DND-41 (cell line): ENCODE measurements at regions not wholly inside any gene's neighbourhood (a gene's known extent, or its start where the extent isn't known, plus 50 kb on each side); places are given as distances from the start of the nearest gene placed in this dataset.

Experiments
- ATAC-seq: fragments of 200-7000 bp; cut with Tn5 transposase; 3 replicates; pipeline ENCODE4 v1.9.1; 2021; ENCODE audit warnings: low read depth; ENCODE audit not compliant: insufficient read depth
- DNase-seq: peaks from one replicate; pipeline ENCODE4 v3.0.0-alpha.2; 2020
- H2AFZ ChIP-seq: 2 replicates; pipeline ENCODE4 v1.6.0; 2012; ENCODE audit warnings: low read depth, low read length
- H3K27ac ChIP-seq: 2 replicates; pipeline ENCODE4 v1.5.1; 2012; ENCODE audit warnings: low read length, inconsistent platforms
- H3K27me3 ChIP-seq: fragments of 200-600 bp; sonication (generic); 2 replicates; pipeline ENCODE4 v1.6.0; 2012; ENCODE audit warnings: low read length, mild to moderate bottlenecking, inconsistent platforms; ENCODE audit not compliant: insufficient read depth, poor library complexity
- H3K36me3 ChIP-seq: 2 replicates; pipeline ENCODE4 v1.5.1; 2012; ENCODE audit warnings: low read length, inconsistent platforms; ENCODE audit not compliant: insufficient read depth
- H3K4me1 ChIP-seq: 2 replicates; pipeline ENCODE4 v1.5.1; 2012; ENCODE audit warnings: mild to moderate bottlenecking, low read length; ENCODE audit not compliant: insufficient read depth
- H3K4me2 ChIP-seq: 2 replicates; pipeline ENCODE4 v1.6.0; 2012; ENCODE audit warnings: mild to moderate bottlenecking, moderate library complexity, low read length, inconsistent platforms; ENCODE audit not compliant: insufficient read depth
- H3K4me3 ChIP-seq, 2 experiments: fragments of 200-600 bp in 1 of 2; shearing (Covaris generic) in 1 of 2; 2 replicates each; pipeline ENCODE4 v1.5.1; 2012 to 2016; ENCODE audit warnings: inconsistent platforms in 2 of 2, low read length in 2 of 2, mild to moderate bottlenecking in 2 of 2, low read depth in 1 of 2, moderate library complexity in 1 of 2
- H3K79me2 ChIP-seq: 2 replicates; pipeline ENCODE4 v1.6.0; 2012; ENCODE audit warnings: low read length, inconsistent platforms; ENCODE audit not compliant: insufficient read depth
- H3K9ac ChIP-seq: 2 replicates; pipeline ENCODE4 v1.6.0; 2012; ENCODE audit warnings: low read depth, mild to moderate bottlenecking, inconsistent platforms, low read length, moderate library complexity
- H3K9me3 ChIP-seq: 2 replicates; pipeline ENCODE4 v1.5.1; 2012; ENCODE audit warnings: low read length, moderate library complexity, mild to moderate bottlenecking, inconsistent platforms; ENCODE audit not compliant: insufficient read depth, severe bottlenecking
- H4K20me1 ChIP-seq: 2 replicates; pipeline ENCODE4 v1.6.0; 2012; ENCODE audit warnings: low read length; ENCODE audit not compliant: insufficient read depth
- EZH2 ChIP-seq: IDR thresholded peaks from 3 replicates; pipeline ENCODE4 v1.6.1; 2012; ENCODE audit warnings: borderline replicate concordance, low read depth, mild to moderate bottlenecking, moderate library complexity, low read length, inconsistent platforms; ENCODE audit not compliant: severe bottlenecking
- TF ChIP-seq, protein P1 (sequence below): IDR thresholded peaks from 2 replicates; pipeline ENCODE4 v1.5.1; 2012; ENCODE audit warnings: borderline replicate concordance, low read length, moderate library complexity, mild to moderate bottlenecking; ENCODE audit not compliant: poor library complexity, severe bottlenecking; ENCODE audit errors: extremely low read depth

DNA sequence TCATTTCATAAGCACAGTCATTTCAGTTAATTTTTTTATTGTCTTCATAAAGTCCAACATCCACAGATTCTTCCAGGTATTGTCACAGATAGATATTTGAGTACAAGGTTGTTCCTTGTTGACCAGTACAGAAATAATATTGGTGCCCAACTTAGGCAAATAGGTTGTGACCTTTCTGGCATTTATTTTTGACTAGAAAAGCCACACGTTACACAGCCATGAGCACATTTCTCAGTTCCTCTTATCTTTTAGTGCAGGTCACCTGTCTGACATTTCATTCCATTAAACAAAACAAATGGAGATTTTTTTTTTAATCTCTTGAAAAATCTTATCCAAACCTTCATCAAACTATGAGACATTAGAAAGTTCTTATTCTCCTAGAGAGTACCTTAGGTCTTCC lies 428.8 kb downstream of the ZNF521 start:
- ATAC-seq = no peak
- DNase-seq = no peak
- Histone ChIP-seq H3K36me3 (no peaks in the 10 kb centered on the region), H3K4me2 (no peak overlapping the region), H3K27me3 (no peaks in the 10 kb centered on the region), H4K20me1 (no peaks in the 10 kb centered on the region), H3K79me2 (no peaks in the 10 kb centered on the region), H3K4me3 (no peak overlapping the region), H2AFZ (no peak overlapping the region), H3K27ac (no peak overlapping the region), H3K9me3 (no peaks in the 10 kb centered on the region), H3K9ac (no peak overlapping the region), H3K4me1 (no peaks in the 10 kb centered on the region)
- no peak for TF ChIP-seq EZH2
- TF ChIP-seq, protein P1, sequence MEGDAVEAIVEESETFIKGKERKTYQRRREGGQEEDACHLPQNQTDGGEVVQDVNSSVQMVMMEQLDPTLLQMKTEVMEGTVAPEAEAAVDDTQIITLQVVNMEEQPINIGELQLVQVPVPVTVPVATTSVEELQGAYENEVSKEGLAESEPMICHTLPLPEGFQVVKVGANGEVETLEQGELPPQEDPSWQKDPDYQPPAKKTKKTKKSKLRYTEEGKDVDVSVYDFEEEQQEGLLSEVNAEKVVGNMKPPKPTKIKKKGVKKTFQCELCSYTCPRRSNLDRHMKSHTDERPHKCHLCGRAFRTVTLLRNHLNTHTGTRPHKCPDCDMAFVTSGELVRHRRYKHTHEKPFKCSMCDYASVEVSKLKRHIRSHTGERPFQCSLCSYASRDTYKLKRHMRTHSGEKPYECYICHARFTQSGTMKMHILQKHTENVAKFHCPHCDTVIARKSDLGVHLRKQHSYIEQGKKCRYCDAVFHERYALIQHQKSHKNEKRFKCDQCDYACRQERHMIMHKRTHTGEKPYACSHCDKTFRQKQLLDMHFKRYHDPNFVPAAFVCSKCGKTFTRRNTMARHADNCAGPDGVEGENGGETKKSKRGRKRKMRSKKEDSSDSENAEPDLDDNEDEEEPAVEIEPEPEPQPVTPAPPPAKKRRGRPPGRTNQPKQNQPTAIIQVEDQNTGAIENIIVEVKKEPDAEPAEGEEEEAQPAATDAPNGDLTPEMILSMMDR = no peak

GRCh38 chr18:24924066-24924716 lies 427.8 kb downstream of the ZNF521 start:
- H3K36me3 ChIP-seq = no peaks in the 10 kb centered on the region
- H3K27ac ChIP-seq = no peak overlapping the region
- H3K4me3 ChIP-seq = no peak overlapping the region
- H3K4me2 ChIP-seq = no peak overlapping the region
- TF ChIP-seq, protein P1 = no peak
- no peak for TF ChIP-seq EZH2
- H3K9me3 ChIP-seq = no peaks in the 10 kb centered on the region
- H3K27me3 ChIP-seq = no peaks in the 10 kb centered on the region
- ATAC-seq (no peak), DNase-seq (no peak)
- no peaks in the 10 kb centered on the region for H3K4me1 ChIP-seq
- no peak overlapping the region for H3K9ac ChIP-seq
- no peak overlapping the region for H2AFZ ChIP-seq
- no peaks in the 10 kb centered on the region for H3K79me2 ChIP-seq
- H4K20me1 ChIP-seq = no peaks in the 10 kb centered on the region

DNA sequence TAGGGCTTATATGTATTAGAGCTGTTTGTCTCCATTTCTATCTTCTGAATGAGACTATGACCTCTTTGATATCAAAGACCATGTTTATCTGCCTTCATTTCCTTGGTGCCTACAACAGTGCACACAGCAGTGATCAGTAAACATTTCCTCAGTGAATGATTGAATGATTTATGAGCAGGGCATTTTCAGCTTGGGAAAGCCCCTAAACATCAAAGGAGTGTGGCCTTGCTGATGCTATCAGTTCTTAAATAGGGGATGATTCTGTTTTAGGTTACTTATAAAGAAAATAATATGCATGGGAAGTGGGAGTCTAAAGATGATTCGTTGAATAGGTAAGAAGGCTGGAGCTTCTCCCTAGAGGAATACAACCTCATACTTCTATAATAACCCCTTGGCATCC lies 425.3 kb downstream of the ZNF521 start:
- H3K36me3 ChIP-seq = no peaks in the 10 kb centered on the region
- no peaks in the 10 kb centered on the region for H4K20me1 ChIP-seq
- no peaks in the 10 kb centered on the region for H3K4me1 ChIP-seq
- DNase-seq = no peak
- no peaks in the 10 kb centered on the region for H3K9me3 ChIP-seq
- H2AFZ ChIP-seq = no peak overlapping the region
- ATAC-seq = no peak
- H3K27me3 ChIP-seq = no peaks in the 10 kb centered on the region
- H3K27ac ChIP-seq = no peak overlapping the region
- H3K79me2 ChIP-seq = no peaks in the 10 kb centered on the region
- no peak overlapping the region for H3K4me3 ChIP-seq
- no peak overlapping the region for H3K9ac ChIP-seq
- TF ChIP-seq, protein P1 = no peak
- TF ChIP-seq EZH2 = no peak
- H3K4me2 ChIP-seq = no peak overlapping the region

DNA sequence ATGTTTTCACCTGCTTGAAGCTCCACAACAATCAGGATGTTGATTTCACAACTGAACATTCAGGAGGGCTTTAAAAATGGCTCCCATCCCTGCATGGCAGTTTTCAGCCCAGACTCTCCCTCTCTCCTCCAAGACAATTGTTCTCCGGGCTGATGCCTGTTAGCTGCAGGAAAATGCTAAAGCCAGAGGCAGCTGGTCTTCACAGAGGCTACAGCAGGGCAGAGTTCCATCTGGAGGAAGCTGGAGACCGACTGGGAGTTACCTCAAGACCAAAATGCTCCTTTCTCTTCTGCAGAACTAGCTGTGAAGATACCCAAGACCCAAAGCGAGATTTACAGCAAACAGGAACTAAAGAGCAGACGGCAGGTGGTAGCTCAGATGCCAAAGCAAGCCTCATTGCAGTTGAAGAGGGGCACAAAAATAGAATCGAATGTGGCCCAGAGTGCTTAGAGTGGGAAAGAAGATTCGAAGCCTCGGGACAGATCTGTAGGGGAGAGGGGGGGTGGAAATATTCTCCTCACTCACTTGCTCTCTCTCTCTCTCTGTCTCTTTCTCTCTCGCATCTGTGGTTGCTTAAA lies 423.6 kb downstream of the ZNF521 start:
- no peaks in the 10 kb centered on the region for H3K27me3 ChIP-seq
- H4K20me1 ChIP-seq = no peaks in the 10 kb centered on the region
- H3K9me3 ChIP-seq = no peaks in the 10 kb centered on the region
- ATAC-seq (no peak), DNase-seq (no peak)
- H3K4me3 ChIP-seq = no peak overlapping the region
- TF ChIP-seq, protein P1 = no peak
- TF ChIP-seq EZH2 = no peak
- H3K79me2 ChIP-seq = no peaks in the 10 kb centered on the region
- H2AFZ ChIP-seq = no peak overlapping the region
- no peak overlapping the region for H3K9ac ChIP-seq
- no peaks in the 10 kb centered on the region for H3K4me1 ChIP-seq
- no peak overlapping the region for H3K27ac ChIP-seq
- H3K4me2 ChIP-seq = no peak overlapping the region
- no peaks in the 10 kb centered on the region for H3K36me3 ChIP-seq
